Loucy (cell line): ENCODE measurements at regions not wholly inside any gene's neighbourhood (a gene's known extent, or its start where the extent isn't known, plus 50 kb on each side); places are given as distances from the start of the nearest gene placed in this dataset.

ENCODE experiments used
- EZH2phosphoT487 ChIP-seq: fragments of 200-600 bp; IDR thresholded peaks from 2 replicates; pipeline ENCODE4 v1.6.1; 2018; ENCODE audit warnings: antibody characterized with exemption, mild to moderate bottlenecking, moderate library complexity, borderline replicate concordance
- TF ChIP-seq, protein P1 (sequence below): fragments of 200-600 bp; sonication (generic); conservative IDR thresholded peaks from 2 replicates; pipeline ENCODE4 v1.5.1; 2014; ENCODE audit warnings: mild to moderate bottlenecking, antibody characterized with exemption, low read length

- TF ChIP-seq, protein P1, sequence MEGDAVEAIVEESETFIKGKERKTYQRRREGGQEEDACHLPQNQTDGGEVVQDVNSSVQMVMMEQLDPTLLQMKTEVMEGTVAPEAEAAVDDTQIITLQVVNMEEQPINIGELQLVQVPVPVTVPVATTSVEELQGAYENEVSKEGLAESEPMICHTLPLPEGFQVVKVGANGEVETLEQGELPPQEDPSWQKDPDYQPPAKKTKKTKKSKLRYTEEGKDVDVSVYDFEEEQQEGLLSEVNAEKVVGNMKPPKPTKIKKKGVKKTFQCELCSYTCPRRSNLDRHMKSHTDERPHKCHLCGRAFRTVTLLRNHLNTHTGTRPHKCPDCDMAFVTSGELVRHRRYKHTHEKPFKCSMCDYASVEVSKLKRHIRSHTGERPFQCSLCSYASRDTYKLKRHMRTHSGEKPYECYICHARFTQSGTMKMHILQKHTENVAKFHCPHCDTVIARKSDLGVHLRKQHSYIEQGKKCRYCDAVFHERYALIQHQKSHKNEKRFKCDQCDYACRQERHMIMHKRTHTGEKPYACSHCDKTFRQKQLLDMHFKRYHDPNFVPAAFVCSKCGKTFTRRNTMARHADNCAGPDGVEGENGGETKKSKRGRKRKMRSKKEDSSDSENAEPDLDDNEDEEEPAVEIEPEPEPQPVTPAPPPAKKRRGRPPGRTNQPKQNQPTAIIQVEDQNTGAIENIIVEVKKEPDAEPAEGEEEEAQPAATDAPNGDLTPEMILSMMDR: no peak
- TF ChIP-seq EZH2phosphoT487: no peak
Observed at GRCh38 chr10:80976658-80977057, 439.0 kb downstream of the SH2D4B start.
